B cell (primary cell): ENCODE measurements at regions not wholly inside any gene's neighbourhood (a gene's known extent, or its start where the extent isn't known, plus 50 kb on each side); places are given as distances from the start of the nearest gene placed in this dataset.

Experiments used
- ATAC-seq: fragments of 200-7000 bp; cut with Tn5 transposase; one replicate; pipeline ENCODE4 v1.10.0; 2021; ENCODE audit warnings: low read depth, mild to moderate bottlenecking, moderate number of reproducible peaks, moderate library complexity
- CTCF ChIA-PET: fragments of 350-600 bp; sonication (Branson Sonifier 250); formaldehyde crosslinking; loops from one replicate; lab custom pipeline; 2021; ENCODE audit warnings: antibody characterized with exemption, inconsistent platforms; lab: Charles Lee
- POLR2A ChIA-PET: fragments of 350-600 bp; sonication (Branson Sonifier 250); formaldehyde crosslinking; loops from one replicate; lab custom pipeline; 2021; ENCODE audit warnings: antibody characterized with exemption; lab: Charles Lee
- DNase-seq: peaks from one replicate; pipeline ENCODE4 v3.0.0; 2013
- H2AFZ ChIP-seq: 2 replicates; pipeline ENCODE4 v1.6.1; 2012; ENCODE audit warnings: mild to moderate bottlenecking, low read depth, low read length; ENCODE audit not compliant: insufficient read depth, poor library complexity, severe bottlenecking
- H3K27ac ChIP-seq, 2 donors: 1 replicate in 1 of 2; 2 replicates in 1 of 2; pipeline ENCODE4 v1.5.1; 2012 to 2013; ENCODE audit warnings: low read length in 2 of 2, mild to moderate bottlenecking in 2 of 2, moderate library complexity in 1 of 2
- H3K27me3 ChIP-seq, 4 experiments: fragments of 200-600 bp in 1 of 4; sonication (generic) in 1 of 4; replicated peaks in 1 of 4; 1 replicate in 2 of 4; 2 replicates in 2 of 4; pipeline versions ENCODE4 v1.6.1 to v1.7.0; 2013 to 2016; ENCODE audit warnings: low read length in 3 of 4, mild to moderate bottlenecking in 2 of 4, mixed read lengths in 1 of 4, moderate library complexity in 1 of 4; ENCODE audit not compliant: insufficient read depth in 4 of 4, control insufficient read depth in 3 of 4; ENCODE audit errors: control extremely low read depth in 1 of 4
- H3K36me3 ChIP-seq, 2 experiments: replicated peaks in 1 of 2; 1 replicate in 1 of 2; 2 replicates in 1 of 2; pipeline versions ENCODE4 v1.6.1 to v1.7.1; 2013; ENCODE audit warnings: low read length in 1 of 2; ENCODE audit not compliant: insufficient read depth in 2 of 2, control insufficient read depth in 1 of 2; ENCODE audit errors: control extremely low read depth in 1 of 2, extremely low read depth in 1 of 2
- H3K4me1 ChIP-seq, 2 donors: fragments of 200-600 bp in 1 of 2; sonication (generic) in 1 of 2; 1 replicate in 1 of 2; 2 replicates in 1 of 2; pipeline versions ENCODE4 v1.5.1 to v1.6.1; 2013 to 2017; ENCODE audit warnings: low read length in 2 of 2; ENCODE audit not compliant: control insufficient read depth in 2 of 2, insufficient read depth in 2 of 2
- H3K4me2 ChIP-seq: replicated peaks from 2 replicates; pipeline ENCODE3; 2012; ENCODE audit warnings: mild to moderate bottlenecking, low read depth, low read length; ENCODE audit not compliant: poor library complexity, severe bottlenecking
- H3K4me3 ChIP-seq, 5 experiments: fragments of 200-600 bp in 1 of 5; sonication (generic) in 1 of 5; 1 replicate in 3 of 5; 2 replicates in 2 of 5; pipeline versions ENCODE4 v1.5.1 to v1.7.0; 2011 to 2016; ENCODE audit warnings: low read length in 4 of 5, mild to moderate bottlenecking in 4 of 5, low read depth in 2 of 5, control low read depth in 1 of 5, moderate library complexity in 1 of 5; ENCODE audit not compliant: insufficient read depth in 1 of 5; ENCODE audit errors: control extremely low read depth in 1 of 5, extremely low read depth in 1 of 5
- H3K79me2 ChIP-seq: fragments of 200-600 bp; sonication (generic); one replicate; pipeline ENCODE4 v1.6.0; 2016; ENCODE audit warnings: low read length; ENCODE audit not compliant: control insufficient read depth, insufficient read depth
- H3K9ac ChIP-seq: fragments of 200-600 bp; sonication (generic); 2 replicates; pipeline ENCODE4 v1.6.1; 2017; ENCODE audit warnings: mild to moderate bottlenecking, low read length, moderate library complexity
- H3K9me3 ChIP-seq, 3 donors: one replicate each; pipeline versions ENCODE4 v1.6.1 to v1.7.1; 2013; ENCODE audit warnings: low read length in 2 of 3; ENCODE audit not compliant: control insufficient read depth in 2 of 3, insufficient read depth in 1 of 3; ENCODE audit errors: control extremely low read depth in 1 of 3
- H4K20me1 ChIP-seq: 2 replicates; pipeline ENCODE4 v1.6.0; 2012; ENCODE audit warnings: mild to moderate bottlenecking, low read length; ENCODE audit not compliant: insufficient read depth, control insufficient read depth, poor library complexity, severe bottlenecking
- H3K27ac Mint-ChIP-seq: one replicate; pipeline ENCODE4 v1.8.0; 2021; ENCODE audit warnings: mixed read lengths
- H3K27me3 Mint-ChIP-seq: one replicate; pipeline ENCODE4 v1.8.0; 2021; ENCODE audit warnings: mixed read lengths
- H3K4me1 Mint-ChIP-seq: one replicate; pipeline ENCODE4 v1.8.0; 2021; ENCODE audit warnings: mixed read lengths
- H3K4me3 Mint-ChIP-seq: one replicate; pipeline ENCODE4 v1.8.0; 2021; ENCODE audit warnings: mixed read lengths
- H3K9me3 Mint-ChIP-seq: one replicate; pipeline ENCODE4 v1.8.0; 2022; ENCODE audit warnings: mixed read lengths; ENCODE audit not compliant: insufficient read depth
- CTCF ChIP-seq: fragments of 200-600 bp; IDR thresholded peaks from one replicate; pipeline ENCODE4 v1.8.0; 2022; ENCODE audit warnings: antibody characterized with exemption, mild to moderate bottlenecking
- EZH2 ChIP-seq: IDR thresholded peaks from 2 replicates; pipeline ENCODE4 v1.6.1; 2012; ENCODE audit warnings: borderline replicate concordance, low read depth, mild to moderate bottlenecking, moderate library complexity, low read length; ENCODE audit not compliant: insufficient read depth, poor library complexity, severe bottlenecking
- WGBS: methylation state at CpG from one replicate; pipeline ENCODE4 v1.1.5; 2013; ENCODE audit warnings: missing lambda C conversion rate; ENCODE audit not compliant: insufficient coverage; 5-methylcytosine and 5-hydroxymethylcytosine counted together
- intact Hi-C: fragments of 100-400 bp; cut with micrococcal nuclease; formaldehyde crosslinking; loops from one replicate; pipeline ENCODE4 v1.10.0; 2022

- WGBS = no CpG with 5 or more reads among the region's 3 CpGs
- no peak overlapping the region for H3K4me3 ChIP-seq
- intact Hi-C loops = no loop called here
- H3K9me3 ChIP-seq = no peaks in the 10 kb centered on the region
- no peak for TF ChIP-seq CTCF
- no peak for TF ChIP-seq EZH2
- Mint-ChIP-seq H3K27me3 (no peaks in the 10 kb centered on the region), H3K27ac (no peak overlapping the region), H3K4me1 (no peaks in the 10 kb centered on the region), H3K9me3 (peaks cover 6% of the 10 kb centered on the region), H3K4me3 (no peak overlapping the region)
- ATAC-seq (no peak), DNase-seq (no peak)
- H3K79me2 ChIP-seq = no peaks in the 10 kb centered on the region
- H3K4me1 ChIP-seq = no peaks in the 10 kb centered on the region
- POLR2A ChIA-PET = no interaction called here
- CTCF ChIA-PET = no interaction called here
- H3K9ac ChIP-seq = no peak overlapping the region
- no peak overlapping the region for H2AFZ ChIP-seq
- no peaks in the 10 kb centered on the region for H3K36me3 ChIP-seq
- H3K4me2 ChIP-seq = no peak overlapping the region
- no peak overlapping the region for H3K27ac ChIP-seq
- no peaks in the 10 kb centered on the region for H3K27me3 ChIP-seq
- H4K20me1 ChIP-seq = no peaks in the 10 kb centered on the region
Measured at GRCh38 chr6:19331089-19331488, 506.1 kb upstream of the ID4 start.

- H3K27ac Mint-ChIP-seq = no peak overlapping the region
- CTCF ChIA-PET = no interaction called here
Measured at GRCh38 chr6:19332806-19333460, 504.2 kb upstream of the ID4 start.

More at GRCh38 chr6:19332806-19333460, 504.2 kb upstream of the ID4 start:
- Histone ChIP-seq H3K4me3 (no peak overlapping the region), H3K79me2 (no peaks in the 10 kb centered on the region), H3K27ac (no peak overlapping the region), H3K4me2 (no peak overlapping the region), H3K36me3 (no peaks in the 10 kb centered on the region), H3K9me3 (no peaks in the 10 kb centered on the region), H3K4me1 (no peaks in the 10 kb centered on the region), H3K27me3 (no peaks in the 10 kb centered on the region), H3K9ac (no peak overlapping the region), H2AFZ (no peak overlapping the region), H4K20me1 (no peaks in the 10 kb centered on the region)
- Mint-ChIP-seq H3K4me1 (no peaks in the 10 kb centered on the region), H3K9me3 (peaks cover 2% of the 10 kb centered on the region), H3K4me3 (no peak overlapping the region), H3K27me3 (no peaks in the 10 kb centered on the region)
- WGBS = no CpG with 5 or more reads among the region's 7 CpGs
- intact Hi-C loops = no loop called here
- no peak for DNase-seq
- ATAC-seq = no peak
- TF ChIP-seq EZH2 = no peak
- no peak for TF ChIP-seq CTCF
- POLR2A ChIA-PET = no interaction called here
